ENCODE measurements at regions not wholly inside any gene's neighbourhood (a gene's known extent, or its start where the extent isn't known, plus 50 kb on each side); places are given as distances from the start of the nearest gene placed in this dataset.

- no peak for TF ChIP-seq CTCF (IDR thresholded peaks at IDR 0.05)
- TF ChIP-seq POLR2A (IDR thresholded peaks at IDR 0.05): no peak
Measured at GRCh38 chr2:9113916-9114315, 92.7 kb upstream of the ASAP2 start.

All from thyroid gland (tissue), 4 donors.